HUES64 (cell line): ENCODE measurements at regions not wholly inside any gene's neighbourhood (a gene's known extent, or its start where the extent isn't known, plus 50 kb on each side); places are given as distances from the start of the nearest gene placed in this dataset.

Source experiments
- H3K27ac ChIP-seq: 2 replicates; pipeline ENCODE4 v1.7.0; 2013; ENCODE audit warnings: low read depth, low read length, inconsistent platforms
- H3K27me3 ChIP-seq: 2 replicates; pipeline ENCODE4 v1.6.1; 2013; ENCODE audit warnings: mild to moderate bottlenecking, low read length; ENCODE audit not compliant: insufficient read depth
- H3K36me3 ChIP-seq: 2 replicates; pipeline ENCODE4 v1.6.1; 2013; ENCODE audit warnings: mild to moderate bottlenecking, low read length; ENCODE audit not compliant: insufficient read depth
- H3K4me1 ChIP-seq: 2 replicates; pipeline ENCODE4 v1.6.1; 2013; ENCODE audit warnings: mild to moderate bottlenecking, low read length, moderate library complexity; ENCODE audit not compliant: insufficient read depth
- H3K4me3 ChIP-seq: 2 replicates; pipeline ENCODE4 v1.5.1; 2013; ENCODE audit warnings: mild to moderate bottlenecking, low read length, moderate library complexity
- H3K9ac ChIP-seq: 2 replicates; pipeline ENCODE4 v1.6.1; 2013; ENCODE audit warnings: mild to moderate bottlenecking, low read depth, low read length
- H3K9me3 ChIP-seq: 2 replicates; pipeline ENCODE4 v1.6.1; 2013; ENCODE audit warnings: low read depth, low read length; ENCODE audit not compliant: insufficient read depth
- WGBS: fragments of 150-250, 120-280 bp; methylation state at CpG from one replicate; pipeline ENCODE4 v1.1.7; 2013; ENCODE audit warnings: missing lambda C conversion rate; 5-methylcytosine and 5-hydroxymethylcytosine counted together

GRCh38 chr5:17828681-17829080, 194.4 kb downstream of the TAF11L14 start:
- no peaks in the 10 kb centered on the region for H3K4me1 ChIP-seq
- H3K36me3 ChIP-seq: no peaks in the 10 kb centered on the region
- H3K27me3 ChIP-seq: no peaks in the 10 kb centered on the region
- 97% methylated on average over 2 of the region's 2 CpGs for WGBS
- H3K9ac ChIP-seq: no peak overlapping the region
- H3K27ac ChIP-seq: no peak overlapping the region
- H3K9me3 ChIP-seq: no peaks in the 10 kb centered on the region
- H3K4me3 ChIP-seq: no peak overlapping the region

GRCh38 chr5:17829456-17829855, 195.2 kb downstream of the TAF11L14 start:
- Histone ChIP-seq H3K9me3 (no peaks in the 10 kb centered on the region), H3K36me3 (no peaks in the 10 kb centered on the region), H3K27ac (no peak overlapping the region), H3K4me1 (no peaks in the 10 kb centered on the region), H3K4me3 (no peak overlapping the region), H3K27me3 (no peaks in the 10 kb centered on the region), H3K9ac (no peak overlapping the region)
- WGBS: 81% methylated on average over 2 of the region's 3 CpGs

- Histone ChIP-seq H3K4me3 (no peak overlapping the region), H3K9ac (no peak overlapping the region), H3K36me3 (no peaks in the 10 kb centered on the region), H3K27me3 (no peaks in the 10 kb centered on the region), H3K9me3 (no peaks in the 10 kb centered on the region), H3K4me1 (no peaks in the 10 kb centered on the region), H3K27ac (no peak overlapping the region)
- 87% methylated on average over 1 of the region's 1 CpG for WGBS
Measured at GRCh38 chr5:17831279-17831678, 197.0 kb downstream of the TAF11L14 start.

GRCh38 chr5:17832949-17833745, 198.9 kb downstream of the TAF11L14 start:
- Histone ChIP-seq H3K36me3 (no peaks in the 10 kb centered on the region), H3K4me1 (no peaks in the 10 kb centered on the region), H3K9me3 (no peaks in the 10 kb centered on the region; the same call in 1 of the 2 replicates), H3K27me3 (no peaks in the 10 kb centered on the region), H3K9ac (no peak overlapping the region), H3K27ac (no peak overlapping the region), H3K4me3 (no peak overlapping the region)
- 94% methylated on average over 5 of the region's 5 CpGs for WGBS

- Histone ChIP-seq H3K36me3 (no peaks in the 10 kb centered on the region), H3K27ac (no peak overlapping the region), H3K4me1 (no peaks in the 10 kb centered on the region), H3K27me3 (no peaks in the 10 kb centered on the region), H3K9me3 (no peaks in the 10 kb centered on the region; the same call in 1 of the 2 replicates), H3K9ac (no peak overlapping the region), H3K4me3 (no peak overlapping the region)
- WGBS: 90% methylated on average over 2 of the region's 2 CpGs
Measured at GRCh38 chr5:17837757-17838156, 203.5 kb downstream of the TAF11L14 start.

- no peak overlapping the region for H3K9ac ChIP-seq
- 73% methylated on average over 3 of the region's 3 CpGs for WGBS
Measured at GRCh38 chr5:17838469-17838868, 204.2 kb downstream of the TAF11L14 start.

GRCh38 chr5:17839848-17840247, 205.6 kb downstream of the TAF11L14 start:
- Histone ChIP-seq H3K9ac (no peak overlapping the region), H3K9me3 (no peaks in the 10 kb centered on the region; the same call in 1 of the 2 replicates), H3K4me3 (no peak overlapping the region), H3K4me1 (no peaks in the 10 kb centered on the region), H3K27me3 (no peaks in the 10 kb centered on the region), H3K27ac (no peak overlapping the region), H3K36me3 (no peaks in the 10 kb centered on the region)

More at GRCh38 chr5:17838469-17838868, 204.2 kb downstream of the TAF11L14 start:
- no peaks in the 10 kb centered on the region for H3K36me3 ChIP-seq
- no peaks in the 10 kb centered on the region; the same call in 1 of the 2 replicates for H3K9me3 ChIP-seq
- H3K4me1 ChIP-seq: no peaks in the 10 kb centered on the region
- no peak overlapping the region for H3K27ac ChIP-seq
- no peaks in the 10 kb centered on the region for H3K27me3 ChIP-seq
- H3K4me3 ChIP-seq: no peak overlapping the region

- H3K27me3 ChIP-seq: no peaks in the 10 kb centered on the region
- H3K27ac ChIP-seq: no peak overlapping the region
- no peak overlapping the region for H3K9ac ChIP-seq
- no peak overlapping the region for H3K4me3 ChIP-seq
- no peaks in the 10 kb centered on the region for H3K36me3 ChIP-seq
- H3K9me3 ChIP-seq: no peaks in the 10 kb centered on the region
- H3K4me1 ChIP-seq: no peaks in the 10 kb centered on the region
- WGBS: 100% methylated on average over 1 of the region's 2 CpGs
Measured at GRCh38 chr5:17846496-17846895, 212.2 kb downstream of the TAF11L14 start.

GRCh38 chr5:17847286-17847685, 213.0 kb downstream of the TAF11L14 start:
- WGBS: 96% methylated on average over 2 of the region's 2 CpGs
- Histone ChIP-seq H3K27ac (no peak overlapping the region), H3K4me1 (no peaks in the 10 kb centered on the region), H3K4me3 (no peak overlapping the region), H3K27me3 (no peaks in the 10 kb centered on the region), H3K36me3 (no peaks in the 10 kb centered on the region), H3K9me3 (no peaks in the 10 kb centered on the region), H3K9ac (no peak overlapping the region)

GRCh38 chr5:17852111-17852510, 217.9 kb downstream of the TAF11L14 start:
- Histone ChIP-seq H3K9me3 (no peaks in the 10 kb centered on the region), H3K9ac (no peak overlapping the region), H3K27me3 (no peaks in the 10 kb centered on the region), H3K4me1 (no peaks in the 10 kb centered on the region), H3K36me3 (no peaks in the 10 kb centered on the region), H3K4me3 (no peak overlapping the region), H3K27ac (no peak overlapping the region)

GRCh38 chr5:17852740-17853139, 218.5 kb downstream of the TAF11L14 start:
- 82% methylated on average over 2 of the region's 3 CpGs for WGBS
- Histone ChIP-seq H3K27me3 (no peaks in the 10 kb centered on the region), H3K36me3 (no peaks in the 10 kb centered on the region), H3K27ac (no peak overlapping the region), H3K4me3 (no peak overlapping the region), H3K4me1 (no peaks in the 10 kb centered on the region), H3K9me3 (no peaks in the 10 kb centered on the region), H3K9ac (no peak overlapping the region)

GRCh38 chr5:17854901-17855300, 220.6 kb downstream of the TAF11L14 start:
- H3K27ac ChIP-seq: no peak overlapping the region
- no peak overlapping the region for H3K4me3 ChIP-seq
- no peaks in the 10 kb centered on the region for H3K9me3 ChIP-seq
- H3K27me3 ChIP-seq: no peaks in the 10 kb centered on the region
- H3K4me1 ChIP-seq: no peaks in the 10 kb centered on the region
- no peak overlapping the region for H3K9ac ChIP-seq
- no peaks in the 10 kb centered on the region for H3K36me3 ChIP-seq
